ENCODE measurements at regions not wholly inside any gene's neighbourhood (a gene's known extent, or its start where the extent isn't known, plus 50 kb on each side); places are given as distances from the start of the nearest gene placed in this dataset.

DNA sequence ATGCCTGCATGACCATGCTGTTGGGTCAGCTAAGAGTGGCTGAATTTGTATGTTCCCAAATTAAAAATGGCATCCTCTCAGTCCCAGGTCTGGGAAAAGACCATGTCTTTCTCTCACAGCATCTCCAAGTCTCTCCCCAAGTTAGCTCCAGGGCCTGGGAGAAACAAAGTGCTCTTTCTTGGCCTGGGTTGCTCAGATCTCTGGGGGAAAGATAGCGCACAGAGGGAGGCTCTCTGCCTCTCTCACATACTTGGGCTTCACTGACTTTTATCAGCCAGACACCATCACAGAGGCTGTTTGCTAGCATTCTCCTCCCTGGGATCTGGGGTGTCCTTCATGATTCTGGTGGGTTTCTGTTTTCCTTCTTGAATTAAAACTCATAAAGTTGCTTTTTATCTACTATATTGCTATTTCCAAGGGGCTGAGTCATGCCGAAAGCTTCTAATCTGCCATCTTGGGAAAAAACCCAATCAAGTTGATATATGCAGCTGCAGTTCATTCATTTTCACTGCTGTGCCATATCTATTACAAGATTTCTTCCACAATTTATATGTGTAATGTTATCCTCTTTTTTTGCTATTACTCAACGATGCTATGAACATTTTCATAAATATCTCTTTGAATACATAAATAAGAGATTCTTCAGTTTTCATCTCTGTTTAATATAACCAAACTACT, 190.2 kb downstream of the MOXD1 start:
- no peak overlapping the region for H3K27ac Mint-ChIP-seq
- no peaks in the 10 kb centered on the region for H3K9me3 ChIP-seq (ENCODE audit: low read length)
- H3K4me1 ChIP-seq (ENCODE audit: insufficient read depth, low read length): no peaks in the 10 kb centered on the region
- no peaks in the 10 kb centered on the region for H3K27me3 ChIP-seq (ENCODE audit: insufficient read depth, low read length, poor library complexity, severe bottlenecking)
- H3K36me3 ChIP-seq (ENCODE audit: insufficient read depth, low read length): no peaks in the 10 kb centered on the region
- no peak overlapping the region for H3K4me3 Mint-ChIP-seq
- H3K36me3 Mint-ChIP-seq: no peaks in the 10 kb centered on the region
- peaks cover 0 to 2% (median 0%) of the 10 kb centered on the region in 5 donors for H3K9me3 Mint-ChIP-seq
- no peak overlapping the region for H3K27ac ChIP-seq (ENCODE audit: low read depth, low read length)
- no peak for DNase-seq
- H3K27me3 Mint-ChIP-seq: peaks cover 0 to 15% of the 10 kb centered on the region in 2 donors
- no peaks in the 10 kb centered on the region for H3K4me1 Mint-ChIP-seq
- CTCF ChIA-PET: no interaction called here
- POLR2A ChIA-PET: no interaction called here
- H3K4me3 ChIP-seq (ENCODE audit: low read length): no peak overlapping the region

DNA sequence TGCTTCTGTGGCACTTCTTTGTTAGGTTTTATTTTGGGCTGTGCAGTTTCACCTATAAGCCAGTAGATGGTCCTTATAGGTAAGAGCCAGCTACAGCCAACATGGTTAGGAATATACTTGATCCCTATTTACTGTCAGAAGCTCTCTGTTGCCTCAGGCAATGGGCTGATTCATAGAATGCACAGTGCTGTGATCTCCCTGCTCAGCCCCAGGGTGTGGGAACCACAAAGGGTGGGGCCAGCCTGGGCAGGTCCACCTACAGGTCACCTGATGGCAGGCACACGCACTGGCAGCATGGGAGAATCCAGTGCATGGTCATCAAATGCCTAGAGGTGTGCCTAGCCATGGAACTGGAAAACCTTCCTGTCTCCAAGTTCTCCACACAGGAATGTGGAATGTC, 191.9 kb downstream of the MOXD1 start:
- Histone ChIP-seq H3K27me3 (ENCODE audit: insufficient read depth, low read length, poor library complexity, severe bottlenecking) (no peaks in the 10 kb centered on the region), H3K4me1 (ENCODE audit: insufficient read depth, low read length) (no peaks in the 10 kb centered on the region), H3K27ac (ENCODE audit: low read depth, low read length) (no peak overlapping the region), H3K36me3 (ENCODE audit: insufficient read depth, low read length) (no peaks in the 10 kb centered on the region), H3K4me3 (ENCODE audit: low read length) (no peak overlapping the region), H3K9me3 (ENCODE audit: low read length) (no peaks in the 10 kb centered on the region)
- no peak for DNase-seq
- peaks cover 0 to 7% of the 10 kb centered on the region in 2 donors for H3K27me3 Mint-ChIP-seq
- POLR2A ChIA-PET: no interaction called here
- H3K9me3 Mint-ChIP-seq: peaks cover 0 to 2% (median 0%) of the 10 kb centered on the region in 5 donors
- no peaks in the 10 kb centered on the region for H3K36me3 Mint-ChIP-seq
- no peaks in the 10 kb centered on the region for H3K4me1 Mint-ChIP-seq
- no peak overlapping the region for H3K4me3 Mint-ChIP-seq
- no peak overlapping the region for H3K27ac Mint-ChIP-seq
- CTCF ChIA-PET: no interaction called here

DNA sequence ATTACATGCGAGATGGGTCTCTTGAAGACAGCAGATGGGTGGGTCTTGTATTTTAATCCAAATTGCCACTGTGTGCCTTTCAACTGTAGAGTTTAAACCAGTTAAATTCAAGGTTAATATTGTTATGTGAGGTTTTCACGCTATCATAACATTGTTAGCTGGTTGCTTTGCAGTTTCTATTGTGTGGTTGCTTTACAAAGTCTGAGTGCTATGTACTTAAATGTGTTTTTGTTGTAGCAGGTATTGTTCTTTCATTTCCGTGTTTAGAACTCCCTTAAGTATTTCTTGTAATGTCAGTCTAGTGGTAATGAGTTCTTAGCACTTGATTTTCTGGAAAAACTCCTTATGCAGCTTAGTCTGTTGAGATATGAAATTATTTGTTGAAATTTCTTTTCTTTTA, 193.3 kb downstream of the MOXD1 start:
- CTCF ChIA-PET: no interaction called here

DNA sequence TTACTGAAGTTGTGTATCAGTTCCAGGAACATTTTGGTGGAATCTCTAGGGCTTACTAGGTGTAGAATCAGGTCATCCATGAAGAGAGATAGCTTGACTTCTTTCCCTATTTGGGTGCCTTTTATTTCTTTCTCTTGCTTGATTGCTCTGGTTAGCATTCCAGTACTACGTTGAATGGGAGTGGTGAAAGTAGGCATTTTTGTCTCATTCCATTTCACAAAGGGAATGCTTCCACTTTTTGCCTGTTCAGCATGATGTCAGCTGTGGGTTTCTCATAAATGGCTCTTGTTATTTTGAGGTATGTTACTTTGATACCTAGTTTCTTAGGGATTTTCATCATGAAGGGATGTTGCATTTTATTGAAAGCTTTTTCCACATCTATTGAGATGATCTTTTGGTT, 195.3 kb downstream of the MOXD1 start:
- no peak for DNase-seq
- H3K36me3 Mint-ChIP-seq: no peaks in the 10 kb centered on the region
- no peaks in the 10 kb centered on the region for H3K9me3 ChIP-seq (ENCODE audit: low read length)
- no peak overlapping the region for H3K27ac ChIP-seq (ENCODE audit: low read depth, low read length)
- no peaks in the 10 kb centered on the region for H3K4me1 Mint-ChIP-seq
- POLR2A ChIA-PET: no interaction called here
- no peak overlapping the region for H3K4me3 ChIP-seq (ENCODE audit: low read length)
- CTCF ChIA-PET: no interaction called here
- no peaks in the 10 kb centered on the region for H3K9me3 Mint-ChIP-seq
- no peak overlapping the region for H3K27ac Mint-ChIP-seq
- no peak overlapping the region for H3K4me3 Mint-ChIP-seq
- peaks cover 0 to 3% of the 10 kb centered on the region in 2 donors for H3K27me3 Mint-ChIP-seq
- no peaks in the 10 kb centered on the region for H3K4me1 ChIP-seq (ENCODE audit: insufficient read depth, low read length)
- H3K27me3 ChIP-seq (ENCODE audit: insufficient read depth, low read length, poor library complexity, severe bottlenecking): no peaks in the 10 kb centered on the region
- H3K36me3 ChIP-seq (ENCODE audit: insufficient read depth, low read length): no peaks in the 10 kb centered on the region

More for the DNA sequence above, 193.3 kb downstream of the MOXD1 start:
- no peak overlapping the region for H3K27ac Mint-ChIP-seq
- H3K4me1 Mint-ChIP-seq: no peaks in the 10 kb centered on the region
- H3K27ac ChIP-seq (ENCODE audit: low read depth, low read length): no peak overlapping the region
- peaks cover 0 to 2% (median 0%) of the 10 kb centered on the region in 5 donors for H3K9me3 Mint-ChIP-seq
- no peak overlapping the region for H3K4me3 Mint-ChIP-seq
- POLR2A ChIA-PET: no interaction called here
- H3K36me3 Mint-ChIP-seq: no peaks in the 10 kb centered on the region
- no peak overlapping the region for H3K4me3 ChIP-seq (ENCODE audit: low read length)
- peaks cover 0 to 7% of the 10 kb centered on the region in 2 donors for H3K27me3 Mint-ChIP-seq
- H3K36me3 ChIP-seq (ENCODE audit: insufficient read depth, low read length): no peaks in the 10 kb centered on the region
- no peaks in the 10 kb centered on the region for H3K27me3 ChIP-seq (ENCODE audit: insufficient read depth, low read length, poor library complexity, severe bottlenecking)
- H3K4me1 ChIP-seq (ENCODE audit: insufficient read depth, low read length): no peaks in the 10 kb centered on the region
- no peak for DNase-seq
- H3K9me3 ChIP-seq (ENCODE audit: low read length): no peaks in the 10 kb centered on the region

DNA sequence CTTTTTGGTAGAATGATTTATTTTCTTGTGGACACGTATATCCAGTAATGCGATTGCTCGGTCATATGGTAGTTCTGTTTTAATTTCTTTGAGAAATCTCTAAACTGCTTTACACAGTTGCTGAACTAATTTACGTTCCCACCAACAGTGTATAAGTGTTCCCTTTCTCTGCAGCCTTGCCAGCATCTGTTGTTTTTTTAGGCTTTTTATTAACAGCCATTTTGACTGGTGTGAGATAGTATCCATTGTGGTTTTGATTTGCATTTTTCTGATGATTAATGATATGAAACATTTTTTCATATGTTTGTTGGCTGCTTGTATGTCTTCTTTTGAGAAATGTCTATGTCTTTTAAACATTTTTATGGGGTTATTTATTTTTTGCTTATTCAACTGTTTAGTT, 196.7 kb downstream of the MOXD1 start:
- Histone ChIP-seq H3K27ac (ENCODE audit: low read depth, low read length) (no peak overlapping the region), H3K9me3 (ENCODE audit: low read length) (no peaks in the 10 kb centered on the region), H3K27me3 (ENCODE audit: insufficient read depth, low read length, poor library complexity, severe bottlenecking) (no peaks in the 10 kb centered on the region), H3K4me1 (ENCODE audit: insufficient read depth, low read length) (no peaks in the 10 kb centered on the region), H3K36me3 (ENCODE audit: insufficient read depth, low read length) (no peaks in the 10 kb centered on the region), H3K4me3 (ENCODE audit: low read length) (no peak overlapping the region)
- ChIA-PET CTCF (no interaction called here), POLR2A (no interaction called here)
- no peaks in the 10 kb centered on the region for H3K36me3 Mint-ChIP-seq
- no peak overlapping the region for H3K27ac Mint-ChIP-seq
- no peaks in the 10 kb centered on the region for H3K9me3 Mint-ChIP-seq
- no peak overlapping the region for H3K4me3 Mint-ChIP-seq
- peaks cover 0 to 3% of the 10 kb centered on the region in 2 donors for H3K27me3 Mint-ChIP-seq
- no peaks in the 10 kb centered on the region for H3K4me1 Mint-ChIP-seq
- DNase-seq: no peak

DNA sequence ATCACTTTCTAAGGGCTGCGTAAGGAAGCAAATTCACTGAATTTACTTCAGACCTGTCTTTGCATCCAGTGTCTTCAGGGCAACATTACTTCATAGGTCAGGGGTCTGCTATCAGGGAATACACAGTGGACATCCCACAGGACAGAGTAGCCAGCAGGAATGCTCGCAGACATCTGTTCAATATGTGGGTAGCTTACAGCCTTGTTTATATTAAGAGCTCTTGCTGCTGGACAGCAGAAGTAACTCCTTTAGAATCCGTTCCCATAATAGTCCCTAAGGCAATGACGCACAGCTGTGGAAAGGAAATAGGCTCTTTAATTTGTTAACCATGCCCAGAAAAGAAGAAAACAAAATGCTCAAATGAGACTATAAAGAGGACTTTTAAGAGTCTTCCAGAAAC, 198.7 kb downstream of the MOXD1 start:
- DNase-seq: no peak
- Mint-ChIP-seq H3K36me3 (no peaks in the 10 kb centered on the region), H3K27me3 (peaks cover 0 to 2% of the 10 kb centered on the region in 2 donors), H3K4me3 (no peak overlapping the region), H3K9me3 (no peaks in the 10 kb centered on the region), H3K4me1 (no peaks in the 10 kb centered on the region), H3K27ac (no peak overlapping the region)
- no peaks in the 10 kb centered on the region for H3K4me1 ChIP-seq (ENCODE audit: insufficient read depth, low read length)
- no peak overlapping the region for H3K4me3 ChIP-seq (ENCODE audit: low read length)
- H3K27ac ChIP-seq (ENCODE audit: low read depth, low read length): no peak overlapping the region
- no peaks in the 10 kb centered on the region for H3K9me3 ChIP-seq (ENCODE audit: low read length)
- no peaks in the 10 kb centered on the region for H3K36me3 ChIP-seq (ENCODE audit: insufficient read depth, low read length)
- ChIA-PET CTCF (no interaction called here), POLR2A (no interaction called here)
- no peaks in the 10 kb centered on the region for H3K27me3 ChIP-seq (ENCODE audit: insufficient read depth, low read length, poor library complexity, severe bottlenecking)

DNA sequence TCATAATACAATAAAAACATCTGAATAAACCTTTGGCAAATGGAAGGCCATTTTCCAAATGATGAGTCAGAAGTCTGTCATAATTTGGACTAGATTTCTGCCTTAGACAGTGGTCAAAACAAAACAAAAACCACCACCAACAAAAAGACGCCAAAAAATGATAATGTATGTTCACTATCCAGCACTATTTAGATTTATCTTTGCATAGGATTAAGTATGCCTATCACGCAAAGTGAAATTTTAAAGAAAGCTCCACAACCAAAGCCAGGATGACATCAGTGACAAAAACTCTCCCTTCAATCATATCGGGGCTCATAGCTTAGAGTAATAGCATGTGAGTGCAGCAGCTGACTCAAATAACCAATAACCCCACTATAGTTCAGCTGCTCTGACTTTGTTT, 201.9 kb downstream of the MOXD1 start:
- H3K4me3 ChIP-seq (ENCODE audit: low read length): no peak overlapping the region
- no peak for DNase-seq
- H3K36me3 ChIP-seq (ENCODE audit: insufficient read depth, low read length): no peaks in the 10 kb centered on the region
- Mint-ChIP-seq H3K9me3 (no peaks in the 10 kb centered on the region), H3K27me3 (peaks cover 0 to 2% of the 10 kb centered on the region in 2 donors), H3K36me3 (no peaks in the 10 kb centered on the region), H3K27ac (no peak overlapping the region), H3K4me3 (no peak overlapping the region), H3K4me1 (no peaks in the 10 kb centered on the region)
- ChIA-PET POLR2A (no interaction called here), CTCF (no interaction called here)
- H3K27me3 ChIP-seq (ENCODE audit: insufficient read depth, low read length, poor library complexity, severe bottlenecking): no peaks in the 10 kb centered on the region
- H3K4me1 ChIP-seq (ENCODE audit: insufficient read depth, low read length): no peaks in the 10 kb centered on the region
- no peak overlapping the region for H3K27ac ChIP-seq (ENCODE audit: low read depth, low read length)
- H3K9me3 ChIP-seq (ENCODE audit: low read length): no peaks in the 10 kb centered on the region

DNA sequence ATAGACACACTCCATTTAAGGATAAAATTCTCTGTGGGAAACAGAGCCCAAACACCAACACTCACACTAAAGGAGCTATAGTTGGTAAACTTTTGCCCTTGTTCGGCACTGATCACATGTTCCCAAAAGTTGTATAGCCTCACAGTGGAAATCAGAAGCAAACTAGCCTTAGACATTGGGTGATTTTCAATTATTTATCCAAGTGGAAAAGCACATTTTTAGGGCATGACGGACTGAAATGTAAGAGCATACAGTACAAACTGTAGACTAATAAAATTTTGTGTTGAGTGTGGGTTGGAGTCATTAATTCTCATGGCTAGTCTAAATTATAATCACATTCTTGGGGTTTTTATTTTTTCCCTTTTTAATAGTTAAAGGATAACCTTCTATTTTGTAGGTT, 202.4 kb downstream of the MOXD1 start:
- H3K4me1 ChIP-seq (ENCODE audit: insufficient read depth, low read length): no peaks in the 10 kb centered on the region
- H3K9me3 Mint-ChIP-seq: no peaks in the 10 kb centered on the region
- ChIA-PET POLR2A (no interaction called here), CTCF (no interaction called here)
- peaks cover 0 to 2% of the 10 kb centered on the region in 2 donors for H3K27me3 Mint-ChIP-seq
- H3K27me3 ChIP-seq (ENCODE audit: insufficient read depth, low read length, poor library complexity, severe bottlenecking): no peaks in the 10 kb centered on the region
- no peak overlapping the region for H3K27ac Mint-ChIP-seq
- H3K4me3 ChIP-seq (ENCODE audit: low read length): no peak overlapping the region
- no peaks in the 10 kb centered on the region for H3K4me1 Mint-ChIP-seq
- H3K27ac ChIP-seq (ENCODE audit: low read depth, low read length): no peak overlapping the region
- H3K9me3 ChIP-seq (ENCODE audit: low read length): no peaks in the 10 kb centered on the region
- no peaks in the 10 kb centered on the region for H3K36me3 ChIP-seq (ENCODE audit: insufficient read depth, low read length)
- H3K4me3 Mint-ChIP-seq: no peak overlapping the region
- DNase-seq: no peak
- H3K36me3 Mint-ChIP-seq: no peaks in the 10 kb centered on the region

DNA sequence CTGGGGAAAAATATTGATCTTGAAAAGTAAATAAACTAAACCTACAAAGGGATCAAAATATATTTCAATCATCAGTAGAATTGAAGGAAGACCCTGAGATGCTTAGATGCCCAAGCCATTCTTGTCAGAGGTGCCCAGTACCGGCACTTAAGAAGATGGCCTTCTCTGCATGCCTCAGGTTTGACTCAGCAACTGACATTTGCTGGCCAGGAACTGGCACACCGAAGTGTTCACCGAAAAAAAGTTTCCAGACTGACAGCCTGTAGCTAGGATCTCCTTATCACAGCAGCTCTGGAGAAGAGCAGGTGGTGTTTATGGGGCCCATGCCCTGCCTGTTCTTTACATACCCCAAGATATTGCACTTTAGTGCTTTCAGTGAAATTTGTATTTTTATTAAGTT, 203.2 kb downstream of the MOXD1 start:
- no peaks in the 10 kb centered on the region for H3K9me3 Mint-ChIP-seq
- DNase-seq: no peak
- H3K27ac Mint-ChIP-seq: no peak overlapping the region
- H3K36me3 Mint-ChIP-seq: no peaks in the 10 kb centered on the region
- H3K4me3 Mint-ChIP-seq: no peak overlapping the region
- H3K27me3 Mint-ChIP-seq: peaks cover 0 to 2% of the 10 kb centered on the region in 2 donors
- Histone ChIP-seq H3K27me3 (ENCODE audit: insufficient read depth, low read length, poor library complexity, severe bottlenecking) (no peaks in the 10 kb centered on the region), H3K4me1 (ENCODE audit: insufficient read depth, low read length) (no peaks in the 10 kb centered on the region), H3K4me3 (ENCODE audit: low read length) (no peak overlapping the region), H3K9me3 (ENCODE audit: low read length) (no peaks in the 10 kb centered on the region), H3K27ac (ENCODE audit: low read depth, low read length) (no peak overlapping the region), H3K36me3 (ENCODE audit: insufficient read depth, low read length) (no peaks in the 10 kb centered on the region)
- no peaks in the 10 kb centered on the region for H3K4me1 Mint-ChIP-seq
- ChIA-PET POLR2A (no interaction called here), CTCF (no interaction called here)

All from CD8-positive, alpha-beta memory T cell (primary cell).